GM12864 (cell line): ENCODE measurements at regions not wholly inside any gene's neighbourhood (a gene's known extent, or its start where the extent isn't known, plus 50 kb on each side); places are given as distances from the start of the nearest gene placed in this dataset.

ENCODE experiments used
- DNase-seq: peaks from one replicate; pipeline ENCODE4 v3.0.0-alpha.2; 2011; ENCODE audit warnings: low read depth
- H3K4me3 ChIP-seq: 2 replicates; pipeline ENCODE4 v1.5.1; 2011; ENCODE audit warnings: mild to moderate bottlenecking, low read depth, low read length, control low read depth
- CTCF ChIP-seq: IDR thresholded peaks from 2 replicates; pipeline ENCODE4 v1.5.1; 2011; ENCODE audit warnings: low read depth, mild to moderate bottlenecking, moderate library complexity, low read length, control low read depth, inconsistent platforms; ENCODE audit errors: missing control alignments

- DNase-seq: no peak
- H3K4me3 ChIP-seq: no peak overlapping the region
- TF ChIP-seq CTCF: no peak
Measured at GRCh38 chr6:8758412-8758811, 323.1 kb upstream of the SLC35B3 start.

- H3K4me3 ChIP-seq: no peak overlapping the region
- DNase-seq: no peak
- no peak for TF ChIP-seq CTCF
Measured at GRCh38 chr6:8750627-8751026, 315.3 kb upstream of the SLC35B3 start.

GRCh38 chr6:8749465-8749864 lies 314.1 kb upstream of the SLC35B3 start:
- TF ChIP-seq CTCF: no peak
- no peak overlapping the region for H3K4me3 ChIP-seq
- DNase-seq: no peak

- no peak for TF ChIP-seq CTCF
- DNase-seq: no peak
- peak overlapping the region; percentile 38 for H3K4me3 ChIP-seq
Measured at GRCh38 chr6:8743170-8743745, 307.9 kb upstream of the SLC35B3 start.

GRCh38 chr6:8739454-8739853 lies 304.1 kb upstream of the SLC35B3 start:
- DNase-seq: no peak
- no peak for TF ChIP-seq CTCF

GRCh38 chr6:8738951-8739350 lies 303.6 kb upstream of the SLC35B3 start:
- no peak for TF ChIP-seq CTCF

More at GRCh38 chr6:8739454-8739853, 304.1 kb upstream of the SLC35B3 start:
- no peak overlapping the region for H3K4me3 ChIP-seq

GRCh38 chr6:8736156-8736895 lies 301.0 kb upstream of the SLC35B3 start:
- TF ChIP-seq CTCF: no peak
- DNase-seq: no peak
- H3K4me3 ChIP-seq: no peak overlapping the region

More at GRCh38 chr6:8738951-8739350, 303.6 kb upstream of the SLC35B3 start:
- DNase-seq: no peak
- H3K4me3 ChIP-seq: no peak overlapping the region
